ENCODE measurements at regions not wholly inside any gene's neighbourhood (a gene's known extent, or its start where the extent isn't known, plus 50 kb on each side); places are given as distances from the start of the nearest gene placed in this dataset.
A peak's percentile ranks its signal among the peaks of the same experiment; 100 is the strongest.

- Histone ChIP-seq H3K27me3 (no peaks in the 10 kb centered on the region), H3K36me3 (no peaks in the 10 kb centered on the region), H3K4me1 (peaks cover 0 to 20% (median 9%) of the 10 kb centered on the region in 3 donors), H3K9me3 (no peaks in the 10 kb centered on the region), H3K4me3 (no peak overlapping the region), H3K27ac (no peak overlapping the region)
- 100% methylated on average over 1 of the region's 1 CpG; no CpG with 5 or more reads in 1 of the 2 donors for WGBS, 2 donors (ENCODE audit: low coverage in 1 of 2)
- ATAC-seq = no peak
- TF ChIP-seq POLR2AphosphoS5 (IDR thresholded peaks at IDR 0.05) = no peak
- no peak for TF ChIP-seq POLR2A (IDR thresholded peaks at IDR 0.05)
Observed at GRCh38 chr10:44034946-44035345, 350.0 kb downstream of the CXCL12 start.

GRCh38 chr10:44033008-44033407, 351.9 kb downstream of the CXCL12 start:
- H3K4me1 ChIP-seq = peaks cover 0 to 26% (median 12%) of the 10 kb centered on the region in 3 donors
- H3K9me3 ChIP-seq = no peaks in the 10 kb centered on the region
- H3K27me3 ChIP-seq = no peaks in the 10 kb centered on the region
- no peaks in the 10 kb centered on the region for H3K36me3 ChIP-seq
- no peak overlapping the region for H3K4me3 ChIP-seq
- TF ChIP-seq POLR2A (IDR thresholded peaks at IDR 0.05) (no peak), POLR2AphosphoS5 (IDR thresholded peaks at IDR 0.05) (no peak), EP300 (IDR thresholded peaks at IDR 0.05) (no peak), CTCF (IDR thresholded peaks at IDR 0.05) (no peak)
- H3K27ac ChIP-seq = no peak overlapping the region
- no peak for ATAC-seq
- WGBS, 2 donors (ENCODE audit: low coverage in 1 of 2) = 91 to 97% methylated on average over 3 of the region's 3 CpGs

- 100% methylated on average over 1 of the region's 1 CpG for WGBS, 2 donors (ENCODE audit: low coverage in 1 of 2)
- H3K36me3 ChIP-seq = no peaks in the 10 kb centered on the region
- H3K4me1 ChIP-seq = peaks cover 0 to 26% (median 12%) of the 10 kb centered on the region in 3 donors
- peak; percentile 73 for ATAC-seq
- TF ChIP-seq POLR2AphosphoS5 (IDR thresholded peaks at IDR 0.05) (peak; percentile 47), CTCF (IDR thresholded peaks at IDR 0.05) (no peak)
- H3K9me3 ChIP-seq = no peaks in the 10 kb centered on the region
- no peak overlapping the region for H3K4me3 ChIP-seq
- H3K27ac ChIP-seq = no peak overlapping the region
- H3K27me3 ChIP-seq = no peaks in the 10 kb centered on the region
Observed at GRCh38 chr10:44032216-44032615, 352.7 kb downstream of the CXCL12 start.

GRCh38 chr10:44030738-44031137, 354.2 kb downstream of the CXCL12 start:
- peak; percentile 42 for ATAC-seq
- Histone ChIP-seq H3K36me3 (no peaks in the 10 kb centered on the region), H3K9me3 (no peaks in the 10 kb centered on the region), H3K27me3 (no peaks in the 10 kb centered on the region), H3K4me3 (no peak overlapping the region), H3K4me1 (peaks cover 0 to 26% (median 12%) of the 10 kb centered on the region in 3 donors), H3K27ac (peak overlapping the region in 1 of 4 donors; percentile 16)
- TF ChIP-seq EP300 (IDR thresholded peaks at IDR 0.05) (no peak), POLR2AphosphoS5 (IDR thresholded peaks at IDR 0.05) (peak; percentile 9), CTCF (IDR thresholded peaks at IDR 0.05) (no peak), POLR2A (IDR thresholded peaks at IDR 0.05) (no peak)
- WGBS, 2 donors (ENCODE audit: low coverage in 1 of 2) = 9 to 27% methylated on average over 1 to 2 of the region's 2 CpGs

GRCh38 chr10:44030132-44030531, 354.8 kb downstream of the CXCL12 start:
- ATAC-seq = no peak
- TF ChIP-seq POLR2A (IDR thresholded peaks at IDR 0.05) (no peak), CTCF (IDR thresholded peaks at IDR 0.05) (no peak), POLR2AphosphoS5 (IDR thresholded peaks at IDR 0.05) (no peak), EP300 (IDR thresholded peaks at IDR 0.05) (no peak)
- H3K27ac ChIP-seq = peak overlapping the region in 3 of 4 donors; percentile 16 to 29 (median 29)
- WGBS, 2 donors (ENCODE audit: low coverage in 1 of 2) = 70% methylated on average over 2 of the region's 4 CpGs; no CpG with 5 or more reads in 1 of the 2 donors
- no peaks in the 10 kb centered on the region for H3K27me3 ChIP-seq
- H3K4me3 ChIP-seq = no peak overlapping the region
- no peaks in the 10 kb centered on the region for H3K36me3 ChIP-seq
- H3K4me1 ChIP-seq = peaks cover 0 to 26% (median 12%) of the 10 kb centered on the region in 3 donors
- H3K9me3 ChIP-seq = no peaks in the 10 kb centered on the region

Data from gastroesophageal sphincter (tissue), 4 donors.